ENCODE measurements at regions not wholly inside any gene's neighbourhood (a gene's known extent, or its start where the extent isn't known, plus 50 kb on each side); places are given as distances from the start of the nearest gene placed in this dataset.

- no peak for TF ChIP-seq EZH2 (optimal IDR thresholded peaks at IDR 0.05; ENCODE audit: low read depth, low read length)
- TF ChIP-seq CTCF (IDR thresholded peaks at IDR 0.05; ENCODE audit: low read length): no peak
Measured at GRCh38 chr7:113456533-113456932, 338.2 kb upstream of the SMIM30 start.
